KMS-11 (cell line): ENCODE measurements at regions not wholly inside any gene's neighbourhood (a gene's known extent, or its start where the extent isn't known, plus 50 kb on each side); places are given as distances from the start of the nearest gene placed in this dataset.

Experiments
- H2AFZ ChIP-seq: fragments of 200-600 bp; sonication (generic); 2 replicates; pipeline ENCODE4 v1.6.1; 2016; ENCODE audit warnings: antibody characterized with exemption, mixed run types, low read depth
- H3K27ac ChIP-seq: fragments of 200-600 bp; sonication (generic); 2 replicates; pipeline ENCODE4 v1.6.1; 2016; ENCODE audit warnings: mild to moderate bottlenecking, mixed run types
- H3K27me3 ChIP-seq: fragments of 200-600 bp; sonication (generic); 2 replicates; pipeline ENCODE4 v1.6.1; 2017; ENCODE audit warnings: mild to moderate bottlenecking, low read depth, mixed run types, moderate library complexity; ENCODE audit not compliant: insufficient read depth
- H3K36me3 ChIP-seq: fragments of 200-600 bp; sonication (generic); 2 replicates; pipeline ENCODE4 v1.6.1; 2017; ENCODE audit warnings: mild to moderate bottlenecking, mixed run types; ENCODE audit not compliant: insufficient read depth
- H3K4me1 ChIP-seq: fragments of 200-600 bp; sonication (generic); 2 replicates; pipeline ENCODE4 v1.6.1; 2016; ENCODE audit warnings: mild to moderate bottlenecking, low read depth, mixed run types; ENCODE audit not compliant: poor library complexity, severe bottlenecking
- H3K4me2 ChIP-seq: fragments of 200-600 bp; sonication (generic); 2 replicates; pipeline ENCODE4 v1.7.0; 2016; ENCODE audit warnings: mild to moderate bottlenecking, mixed run types
- H3K4me3 ChIP-seq: fragments of 200-600 bp; sonication (generic); IDR thresholded peaks from 2 replicates; pipeline ENCODE4 v1.6.1; 2017; ENCODE audit warnings: low read depth, low read length, mixed read lengths; ENCODE audit not compliant: insufficient read depth
- H3K79me2 ChIP-seq: fragments of 200-600 bp; sonication (generic); 2 replicates; pipeline ENCODE4 v1.6.1; 2016; ENCODE audit warnings: low read depth, mixed run types; ENCODE audit not compliant: insufficient read depth
- H3K9ac ChIP-seq: fragments of 200-600 bp; sonication (generic); 2 replicates; pipeline ENCODE4 v1.6.1; 2016; ENCODE audit warnings: mild to moderate bottlenecking, mixed run types
- H4K20me1 ChIP-seq: fragments of 200-600 bp; sonication (generic); 2 replicates; pipeline ENCODE4 v1.6.1; 2016; ENCODE audit warnings: mild to moderate bottlenecking, mixed run types; ENCODE audit not compliant: insufficient read depth
- CTCF ChIP-seq: fragments of 200-600 bp; sonication (generic); conservative IDR thresholded peaks from 2 replicates; pipeline ENCODE4 v1.6.1; 2017; ENCODE audit warnings: low read depth, mild to moderate bottlenecking, antibody characterized with exemption, low read length, moderate library complexity, mixed read lengths

GRCh38 chr18:54767098-54767497 lies 61.2 kb upstream of the RAB27B start:
- Histone ChIP-seq H3K27ac (no peak overlapping the region), H3K4me2 (no peak overlapping the region), H3K36me3 (no peaks in the 10 kb centered on the region), H3K27me3 (no peaks in the 10 kb centered on the region), H3K4me1 (no peaks in the 10 kb centered on the region), H4K20me1 (no peaks in the 10 kb centered on the region), H3K79me2 (no peaks in the 10 kb centered on the region), H3K9ac (no peak overlapping the region), H2AFZ (no peak overlapping the region), H3K4me3 (no peak overlapping the region)
- TF ChIP-seq CTCF: no peak

GRCh38 chr18:54769526-54770464 lies 58.5 kb upstream of the RAB27B start:
- Histone ChIP-seq H3K4me1 (no peaks in the 10 kb centered on the region), H3K27me3 (no peaks in the 10 kb centered on the region), H3K27ac (no peak overlapping the region), H4K20me1 (no peaks in the 10 kb centered on the region), H3K36me3 (no peaks in the 10 kb centered on the region), H3K4me3 (no peak overlapping the region), H3K79me2 (no peaks in the 10 kb centered on the region), H3K4me2 (no peak overlapping the region), H2AFZ (no peak overlapping the region), H3K9ac (no peak overlapping the region)
- no peak for TF ChIP-seq CTCF

GRCh38 chr18:54772056-54772455 lies 56.2 kb upstream of the RAB27B start:
- Histone ChIP-seq H3K4me2 (no peak overlapping the region), H3K27ac (no peak overlapping the region), H3K36me3 (no peaks in the 10 kb centered on the region), H3K9ac (no peak overlapping the region), H3K79me2 (no peaks in the 10 kb centered on the region), H3K4me1 (no peaks in the 10 kb centered on the region), H4K20me1 (no peaks in the 10 kb centered on the region), H3K27me3 (no peaks in the 10 kb centered on the region), H3K4me3 (no peak overlapping the region), H2AFZ (no peak overlapping the region)
- no peak for TF ChIP-seq CTCF

DNA sequence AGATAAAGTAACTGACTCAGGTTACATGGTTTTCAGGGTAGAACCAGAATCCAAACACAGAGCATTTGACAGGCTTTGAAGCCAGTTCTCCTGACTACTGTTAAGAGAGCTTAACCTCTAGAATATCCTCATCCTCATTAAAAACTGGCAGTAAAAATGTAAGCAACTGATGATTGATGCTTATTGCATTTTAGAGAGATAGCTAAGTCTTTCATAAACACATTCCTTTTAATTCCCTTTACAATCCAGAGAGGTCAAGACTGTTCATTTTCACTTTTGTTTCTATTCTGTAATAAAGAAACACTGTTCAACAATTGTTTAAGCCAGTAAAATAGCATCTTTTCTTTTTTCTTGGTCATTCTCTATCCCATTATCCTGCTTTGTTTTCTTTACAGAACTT lies 53.9 kb upstream of the RAB27B start:
- H3K4me2 ChIP-seq: no peak overlapping the region
- no peak overlapping the region for H2AFZ ChIP-seq
- no peak for TF ChIP-seq CTCF
- no peaks in the 10 kb centered on the region for H3K27me3 ChIP-seq
- H3K27ac ChIP-seq: no peak overlapping the region
- H4K20me1 ChIP-seq: no peaks in the 10 kb centered on the region
- no peaks in the 10 kb centered on the region for H3K79me2 ChIP-seq
- H3K36me3 ChIP-seq: no peaks in the 10 kb centered on the region
- no peak overlapping the region for H3K9ac ChIP-seq
- no peaks in the 10 kb centered on the region for H3K4me1 ChIP-seq
- H3K4me3 ChIP-seq: no peak overlapping the region
